AG10803 (cell line): ENCODE measurements at regions not wholly inside any gene's neighbourhood (a gene's known extent, or its start where the extent isn't known, plus 50 kb on each side); places are given as distances from the start of the nearest gene placed in this dataset.

Experiments
- DNase-seq: peaks from one replicate; pipeline ENCODE4 v3.0.0; 2010; ENCODE audit warnings: low read depth
- H3K4me3 ChIP-seq: 2 replicates; pipeline ENCODE4 v1.5.1; 2011; ENCODE audit warnings: mild to moderate bottlenecking, low read length, control low read depth
- CTCF ChIP-seq: conservative IDR thresholded peaks from 2 replicates; pipeline ENCODE4 v1.5.1; 2011; ENCODE audit warnings: mild to moderate bottlenecking, low read length, control low read depth, inconsistent platforms

GRCh38 chr15:96494505-96494904 is 164.0 kb downstream of the NR2F2 start:
- DNase-seq = no peak
- no peak overlapping the region for H3K4me3 ChIP-seq
- TF ChIP-seq CTCF = no peak

- H3K4me3 ChIP-seq = no peak overlapping the region
- DNase-seq = no peak
- TF ChIP-seq CTCF = no peak
These were observed 164.9 kb downstream of the NR2F2 start for GRCh38 chr15:96495386-96495785.

GRCh38 chr15:96497951-96498350 is 167.5 kb downstream of the NR2F2 start:
- H3K4me3 ChIP-seq = no peak overlapping the region
- DNase-seq = no peak
- no peak for TF ChIP-seq CTCF

- no peak overlapping the region for H3K4me3 ChIP-seq
- no peak for TF ChIP-seq CTCF
- DNase-seq = no peak
These were observed 170.0 kb downstream of the NR2F2 start for GRCh38 chr15:96500508-96500907.

GRCh38 chr15:96501362-96501761 is 170.9 kb downstream of the NR2F2 start:
- DNase-seq = no peak
- no peak overlapping the region for H3K4me3 ChIP-seq
- TF ChIP-seq CTCF = no peak

GRCh38 chr15:96502196-96502595 is 171.7 kb downstream of the NR2F2 start:
- H3K4me3 ChIP-seq = no peak overlapping the region
- DNase-seq = no peak
- TF ChIP-seq CTCF = no peak

- no peak for DNase-seq
- no peak for TF ChIP-seq CTCF
- no peak overlapping the region for H3K4me3 ChIP-seq
These were observed 172.8 kb downstream of the NR2F2 start for GRCh38 chr15:96503276-96503675.
